GM12875 (cell line): ENCODE measurements at regions not wholly inside any gene's neighbourhood (a gene's known extent, or its start where the extent isn't known, plus 50 kb on each side); places are given as distances from the start of the nearest gene placed in this dataset.

Experiments used
- H3K4me3 ChIP-seq: one replicate; pipeline ENCODE4 v1.5.1; 2011; ENCODE audit warnings: low read depth, low read length, control low read depth
- CTCF ChIP-seq: IDR thresholded peaks from 2 replicates; pipeline ENCODE4 v1.5.1; 2011; ENCODE audit warnings: low read depth, mild to moderate bottlenecking, control low read depth, inconsistent platforms, low read length, moderate library complexity, borderline replicate concordance; ENCODE audit not compliant: insufficient read depth

GRCh38 chr2:12212841-12213597 lies 466.6 kb downstream of the LPIN1 start:
- no peak overlapping the region for H3K4me3 ChIP-seq
- TF ChIP-seq CTCF = no peak

GRCh38 chr2:12217175-12217574 lies 470.7 kb downstream of the LPIN1 start:
- no peak overlapping the region for H3K4me3 ChIP-seq
- no peak for TF ChIP-seq CTCF

DNA sequence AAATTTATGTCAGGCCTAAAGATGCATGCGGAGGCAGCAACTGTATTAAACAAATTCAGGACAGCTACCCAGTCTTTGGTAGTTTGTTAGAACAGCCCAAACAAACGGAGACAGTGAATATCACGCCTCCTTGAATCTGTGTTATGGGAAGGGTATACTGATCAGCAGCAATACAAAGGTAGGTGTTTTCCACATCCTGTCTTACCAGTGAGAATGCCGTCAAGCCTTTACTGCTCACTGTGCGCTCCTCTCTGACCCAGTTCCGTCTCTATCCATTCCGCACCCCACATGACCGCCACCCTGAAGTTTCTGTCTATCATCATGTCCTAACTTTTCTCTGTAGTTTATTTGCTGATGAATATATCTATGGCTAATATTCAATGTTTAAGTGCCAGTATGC lies 473.3 kb downstream of the LPIN1 start:
- H3K4me3 ChIP-seq = no peak overlapping the region
- no peak for TF ChIP-seq CTCF

- H3K4me3 ChIP-seq = no peak overlapping the region
- no peak for TF ChIP-seq CTCF
Observed at GRCh38 chr2:12221584-12221983, 475.2 kb downstream of the LPIN1 start.

DNA sequence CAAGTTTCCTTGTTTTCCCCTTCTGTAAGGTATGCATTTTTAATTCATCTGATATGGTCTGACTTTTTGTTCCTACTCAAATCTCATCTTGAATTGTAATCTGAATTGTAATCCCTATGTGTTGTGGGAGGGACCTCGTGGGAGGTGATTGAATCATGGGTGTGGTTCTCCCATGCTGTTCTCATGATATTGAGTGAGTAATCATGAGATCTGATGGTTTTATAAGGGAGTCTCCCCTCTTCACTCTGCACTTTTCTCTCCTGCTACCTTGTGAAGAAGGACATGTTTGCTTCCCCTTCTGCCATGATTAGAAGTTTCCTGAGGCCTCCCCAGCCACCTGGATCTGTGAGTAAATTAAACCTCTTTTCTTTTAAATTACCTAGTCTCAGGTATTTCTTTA lies 476.1 kb downstream of the LPIN1 start:
- TF ChIP-seq CTCF = no peak

DNA sequence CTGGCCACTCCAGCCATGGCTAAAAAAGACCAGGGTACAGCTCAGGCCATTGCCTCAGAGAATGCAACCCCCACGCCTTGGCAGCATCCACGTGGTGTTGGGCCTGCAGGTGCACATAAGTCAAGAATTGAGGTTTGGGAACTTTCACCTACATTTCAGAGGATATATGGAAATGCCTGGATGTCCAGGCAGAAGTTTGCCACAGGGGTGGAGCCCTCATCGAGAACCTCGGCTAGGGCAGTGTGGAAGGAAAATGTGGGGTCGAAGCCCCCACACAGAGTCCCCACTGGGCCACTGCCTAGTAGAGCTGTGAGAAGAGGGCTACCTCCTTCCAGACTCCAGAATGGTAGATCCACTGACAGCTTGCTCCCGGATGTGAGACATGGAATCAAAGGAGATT lies 477.3 kb downstream of the LPIN1 start:
- no peak for TF ChIP-seq CTCF
- no peak overlapping the region for H3K4me3 ChIP-seq

More for the DNA sequence above, 476.1 kb downstream of the LPIN1 start:
- no peak overlapping the region for H3K4me3 ChIP-seq

DNA sequence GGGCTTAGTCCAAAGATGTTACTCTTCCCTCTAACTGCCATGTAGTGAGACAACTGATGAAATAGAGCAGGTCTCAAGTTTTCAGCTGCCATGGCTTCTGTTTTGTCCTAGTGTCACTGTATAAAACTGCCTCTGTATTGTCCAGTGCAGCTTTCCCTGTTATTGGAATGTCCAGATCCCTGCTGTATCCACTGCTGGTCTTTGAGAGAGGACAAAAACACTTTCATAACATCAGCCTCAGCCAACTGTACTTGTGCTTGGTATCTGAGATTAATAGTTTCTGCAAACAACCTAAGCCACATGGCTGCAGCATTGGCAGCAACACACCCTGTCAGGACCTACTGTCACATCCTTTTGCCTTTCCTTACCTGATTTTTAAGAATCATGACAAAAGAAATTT lies 480.2 kb downstream of the LPIN1 start:
- no peak overlapping the region for H3K4me3 ChIP-seq
- no peak for TF ChIP-seq CTCF
